HepG2 (cell line): ENCODE measurements at regions not wholly inside any gene's neighbourhood (a gene's known extent, or its start where the extent isn't known, plus 50 kb on each side); places are given as distances from the start of the nearest gene placed in this dataset.

ENCODE experiments used
- ATAC-seq: fragments of 200-7000 bp; cut with Tn5 transposase; 3 replicates; pipeline ENCODE4 v1.9.1; 2020; ENCODE audit warnings: mild to moderate bottlenecking, moderate library complexity
- BruUV-seq: library from RNA; stranded (reverse); fragments of 400-500 nt; replicated peaks from 2 replicates; lab custom pipeline; 2021; lab: Mats Ljungman, UMichigan
- CTCF ChIA-PET: fragments of 300-600 bp; formaldehyde crosslinking; extraction: SDS; loops from one replicate; lab custom pipeline; 2021; ENCODE audit warnings: low total read pairs, inconsistent platforms, low intra/inter-chr PET ratio; lab: Yijun Ruan, JAX
- POLR2A ChIA-PET: fragments of 350-600 bp; sonication (Branson Sonifier 250); formaldehyde crosslinking; loops from one replicate; lab custom pipeline; 2020; ENCODE audit warnings: antibody characterized with exemption, inconsistent platforms; lab: Yijun Ruan, JAX
- DNase-seq: peaks from one replicate; pipeline ENCODE4 v3.0.0-alpha.2; 2015; ENCODE audit warnings: low spot score
- FAIRE-seq: peaks from 3 replicates; lab custom pipeline; 2011; peaks lifted over from hg19 to GRCh38; lab: Jason Lieb, UNC
- H2AFZ ChIP-seq: one replicate; pipeline ENCODE4 v1.6.1; 2011; ENCODE audit warnings: low read length, inconsistent platforms
- H3K27ac ChIP-seq: fragments of 300-600 bp; 3 replicates; pipeline ENCODE4 v1.8.0; 2011; ENCODE audit warnings: mixed run types, mild to moderate bottlenecking, mixed read lengths, low read length, inconsistent platforms; ENCODE audit not compliant: insufficient read depth; ENCODE audit errors: extremely low read length
- H3K27me3 ChIP-seq, 2 experiments: fragments of 200-600 bp in 1 of 2; 2 replicates in 1 of 2; 3 replicates in 1 of 2; pipeline versions ENCODE4 v1.6.0 to v1.8.0; 2011; ENCODE audit warnings: low read length in 2 of 2, mild to moderate bottlenecking in 2 of 2, moderate library complexity in 2 of 2, inconsistent platforms in 1 of 2; ENCODE audit not compliant: insufficient read depth in 2 of 2, control insufficient read depth in 1 of 2
- H3K36me3 ChIP-seq, 2 experiments: fragments of 200-600 bp in 1 of 2; replicated peaks in 1 of 2; 2 replicates in 1 of 2; 3 replicates in 1 of 2; pipeline versions ENCODE4 v1.5.1 to v1.8.0; 2011; ENCODE audit warnings: low read length in 2 of 2, inconsistent platforms in 1 of 2; ENCODE audit not compliant: insufficient read depth in 2 of 2, control insufficient read depth in 1 of 2
- H3K4me1 ChIP-seq: 2 replicates; pipeline ENCODE4 v1.5.1; 2012; ENCODE audit warnings: low read length, inconsistent platforms; ENCODE audit not compliant: insufficient read depth
- H3K4me2 ChIP-seq: 2 replicates; pipeline ENCODE4 v1.6.0; 2011; ENCODE audit warnings: low read depth, low read length, inconsistent platforms
- H3K4me3 ChIP-seq, 3 experiments: fragments of 200-600 bp in 1 of 3; sonication (generic), shearing (Covaris generic) in 1 of 3; replicated peaks in 1 of 3; 2 replicates each; pipeline ENCODE4 v1.5.1; 2011 to 2016; ENCODE audit warnings: low read length in 3 of 3, inconsistent platforms in 2 of 3, low read depth in 2 of 3, mild to moderate bottlenecking in 2 of 3, control low read depth in 1 of 3, mixed read lengths in 1 of 3; ENCODE audit not compliant: insufficient read depth in 1 of 3
- H3K79me2 ChIP-seq: one replicate; pipeline ENCODE4 v1.6.1; 2011; ENCODE audit warnings: low read length, inconsistent platforms; ENCODE audit not compliant: insufficient read depth
- H3K9ac ChIP-seq: 2 replicates; pipeline ENCODE4 v1.6.0; 2011; ENCODE audit warnings: mild to moderate bottlenecking, low read depth, low read length, inconsistent platforms; ENCODE audit not compliant: insufficient read depth
- H3K9me3 ChIP-seq: 2 replicates; pipeline ENCODE4 v1.5.1; 2012; ENCODE audit warnings: mild to moderate bottlenecking, low read length
- H4K20me1 ChIP-seq: 2 replicates; pipeline ENCODE4 v1.6.0; 2011; ENCODE audit warnings: inconsistent platforms, mild to moderate bottlenecking, low read length, moderate library complexity; ENCODE audit not compliant: insufficient read depth
- CCDC6 ChIP-seq: sonication (generic); formaldehyde crosslinking; IDR thresholded peaks from 2 replicates; pipeline ENCODE4 v1.8.1; 2022; ENCODE audit warnings: mild to moderate bottlenecking, missing genetic modification reagents, moderate library complexity
- IRF2 ChIP-seq: IDR thresholded peaks from 2 replicates; pipeline ENCODE4 v1.6.1; 2018; ENCODE audit warnings: missing genetic modification reagents, missing compliant biosample characterization
- KDM4B ChIP-seq: sonication (generic); formaldehyde crosslinking; IDR thresholded peaks from 2 replicates; pipeline ENCODE4 v1.4.0; 2020; ENCODE audit warnings: missing genetic modification reagents
- KLF16 ChIP-seq, 2 experiments: sonication (generic) in 1 of 2; formaldehyde crosslinking in 1 of 2; IDR thresholded peaks; 2 replicates each; pipeline versions ENCODE4 v1.6.1 to v1.8.0; 2016 to 2023; ENCODE audit warnings: missing genetic modification reagents in 2 of 2, missing compliant biosample characterization in 1 of 2
- MED13 ChIP-seq: sonication (generic); formaldehyde crosslinking; IDR thresholded peaks from 2 replicates; pipeline ENCODE4 v1.5.0; 2020; ENCODE audit warnings: missing genetic modification reagents
- MNT ChIP-seq: fragments of 450-650 bp; IDR thresholded peaks from 2 replicates; pipeline ENCODE4 v1.6.1; 2016
- NFYB ChIP-seq: sonication (generic); formaldehyde crosslinking; IDR thresholded peaks from 2 replicates; pipeline ENCODE4 v1.4.0; 2020; ENCODE audit warnings: missing genetic modification reagents
- NR1H2 ChIP-seq: sonication (generic); formaldehyde crosslinking; IDR thresholded peaks from 2 replicates; pipeline ENCODE4 v1.8.1; 2022; ENCODE audit warnings: low read depth, missing genetic modification reagents, borderline replicate concordance
- RBFOX2 ChIP-seq: fragments of 200-400 bp; formaldehyde crosslinking; IDR thresholded peaks from 2 replicates; pipeline ENCODE4 v1.6.1; 2017; ENCODE audit warnings: low read depth, mild to moderate bottlenecking, low read length
- RFX1 ChIP-seq: fragments of 450-650 bp; IDR thresholded peaks from 2 replicates; pipeline ENCODE4 v1.6.1; 2017
- ZBTB46 ChIP-seq: sonication (generic); formaldehyde crosslinking; IDR thresholded peaks from 2 replicates; pipeline ENCODE4 v1.4.0; 2020; ENCODE audit warnings: mild to moderate bottlenecking, missing genetic modification reagents, borderline replicate concordance
- ZFP62 ChIP-seq: sonication (generic); formaldehyde crosslinking; IDR thresholded peaks from 2 replicates; pipeline ENCODE4 v1.4.0; 2020; ENCODE audit warnings: missing genetic modification reagents
- ZFX ChIP-seq: sonication (generic); formaldehyde crosslinking; IDR thresholded peaks from 2 replicates; pipeline ENCODE4 v1.4.0; 2020; ENCODE audit warnings: mild to moderate bottlenecking, low read depth, missing genetic modification reagents, moderate library complexity
- ZNF138 ChIP-seq: sonication (generic); formaldehyde crosslinking; IDR thresholded peaks from 2 replicates; pipeline ENCODE4 v1.5.0; 2020; ENCODE audit warnings: mild to moderate bottlenecking, low read depth, missing genetic modification reagents
- ZNF282 ChIP-seq: fragments of 450-650 bp; IDR thresholded peaks from 2 replicates; pipeline ENCODE4 v1.6.1; 2018; ENCODE audit not compliant: partially characterized antibody
- ZNF552 ChIP-seq: sonication (generic); formaldehyde crosslinking; IDR thresholded peaks from 2 replicates; pipeline ENCODE4 v1.9.0; 2022; ENCODE audit warnings: missing genetic modification reagents, mild to moderate bottlenecking, borderline replicate concordance
- WGBS: methylation state at CpG from one replicate; pipeline ENCODE4 v1.1.6; 2017; ENCODE audit warnings: low lambda C conversion rate; 5-methylcytosine and 5-hydroxymethylcytosine counted together
- in situ Hi-C: cut with HindIII; loops from 2 replicates; pipeline ENCODE4 v1.10.0; 2017; ENCODE audit warnings: low pct_unique_long_range_greater_than_20kb; ENCODE audit not compliant: extremely low pct_ligation_motif_present
- intact Hi-C: fragments of 100-400 bp; cut with micrococcal nuclease; formaldehyde crosslinking; loops from one replicate; pipeline ENCODE4 v1.10.0; 2022; ENCODE audit not compliant: unreplicated experiment

- H3K27ac ChIP-seq = no peak overlapping the region
- no peak for ATAC-seq
- TF ChIP-seq ZNF552 = no peak
- no peak for TF ChIP-seq RBFOX2
- TF ChIP-seq, all 625 proteins: peak for 0
- no peak for FAIRE-seq
- no peak overlapping the region for H3K9ac ChIP-seq
- H3K4me1 ChIP-seq = no peaks in the 10 kb centered on the region
- no peaks in the 10 kb centered on the region for H3K79me2 ChIP-seq
- 2% methylated on average over 4 of the region's 4 CpGs for WGBS
- H3K27me3 ChIP-seq = peaks cover 0 to 9% of the 10 kb centered on the region in 2 experiments; a peak in 1 of 5 replicates
- no peak overlapping the region for H3K4me3 ChIP-seq
- H2AFZ ChIP-seq = no peak overlapping the region
- no TSS peak for BruUV-seq
- H3K9me3 ChIP-seq = no peaks in the 10 kb centered on the region
- in situ Hi-C loops (no loop called here), intact Hi-C loops (no loop called here)
- POLR2A ChIA-PET = no interaction called here
- CTCF ChIA-PET = no interaction called here
- no peaks in the 10 kb centered on the region for H4K20me1 ChIP-seq
- H3K36me3 ChIP-seq = no peaks in the 10 kb centered on the region
- DNase-seq = no peak
- H3K4me2 ChIP-seq = no peak overlapping the region
Observed at GRCh38 chr13:111648885-111649284, 328.4 kb downstream of the TEX29 start.

GRCh38 chr13:111650626-111651025 lies 330.2 kb downstream of the TEX29 start:
- Histone ChIP-seq H3K9me3 (no peaks in the 10 kb centered on the region), H3K4me1 (no peaks in the 10 kb centered on the region), H3K27me3 (peaks cover 0 to 20% of the 10 kb centered on the region in 2 experiments; a peak in 1 of 5 replicates), H3K79me2 (no peaks in the 10 kb centered on the region), H3K4me2 (no peak overlapping the region), H3K27ac (no peak overlapping the region), H3K36me3 (no peaks in the 10 kb centered on the region), H3K4me3 (no peak overlapping the region), H3K9ac (no peak overlapping the region), H4K20me1 (no peaks in the 10 kb centered on the region), H2AFZ (no peak overlapping the region)
- POLR2A ChIA-PET = no interaction called here
- CTCF ChIA-PET = no interaction called here
- intact Hi-C loops (no loop called here), in situ Hi-C loops (no loop called here)
- TF ChIP-seq ZBTB46 (CRISPR knock-in tag) (no peak), IRF2 (CRISPR knock-in tag) (no peak), RFX1 (no peak), ZNF138 (CRISPR knock-in tag) (no peak), ZNF282 (no peak), CCDC6 (CRISPR knock-in tag) (no peak), NFYB (CRISPR knock-in tag) (no peak), ZFX (no peak), NR1H2 (no peak), MNT (no peak), ZFP62 (no peak), KLF16 (CRISPR knock-in tag; IDR thresholded peaks at IDR 0.05) (no peak), MED13 (CRISPR knock-in tag) (no peak), KDM4B (no peak)
- no TSS peak for BruUV-seq
- WGBS = 19% methylated on average over 4 of the region's 4 CpGs
- FAIRE-seq (no peak), ATAC-seq (no peak), DNase-seq (no peak)
